ENCODE measurements at regions not wholly inside any gene's neighbourhood (a gene's known extent, or its start where the extent isn't known, plus 50 kb on each side); places are given as distances from the start of the nearest gene placed in this dataset.

- H3K56ac ChIP-seq (ENCODE audit: insufficient read length, low read depth, low read length), result no peak overlapping the region
- H2BK120ac ChIP-seq (ENCODE audit: low read depth, low read length, poor library complexity, severe bottlenecking), result no peak overlapping the region
- no peak overlapping the region for H2AFZ ChIP-seq (ENCODE audit: low read length)
- no peak overlapping the region for H3K23ac ChIP-seq (ENCODE audit: insufficient read length, low read depth, low read length)
- no peak for TF ChIP-seq CTCF (conservative IDR thresholded peaks at IDR 0.05)
- H4K91ac ChIP-seq (ENCODE audit: insufficient read length, low read depth, low read length), result no peak overlapping the region
- DNase-seq, result no peak
- no peak overlapping the region for H2BK5ac ChIP-seq (ENCODE audit: insufficient read length, low read length)
- H3K14ac ChIP-seq (ENCODE audit: insufficient read depth, low read length), result no peak overlapping the region
- no peaks in the 10 kb centered on the region for H3K27me3 ChIP-seq (ENCODE audit: insufficient read depth, low read length)
- H3T11ph ChIP-seq (ENCODE audit: low read length), result no peak overlapping the region
- no peak overlapping the region for H3K4me2 ChIP-seq (ENCODE audit: insufficient read depth, insufficient read length, low read length)
- WGBS (ENCODE audit: extremely low coverage, insufficient read length, low lambda C conversion rate), result no CpG with 5 or more reads among the region's 6 CpGs
- no peaks in the 10 kb centered on the region for H3K23me2 ChIP-seq (ENCODE audit: insufficient read length, low read depth, low read length, poor library complexity, severe bottlenecking)
- H2BK15ac ChIP-seq (ENCODE audit: low read depth, low read length), result no peak overlapping the region
- H4K20me1 ChIP-seq (ENCODE audit: control insufficient read depth, insufficient read depth, insufficient read length), result no peaks in the 10 kb centered on the region
- no peak overlapping the region for H3K27ac ChIP-seq (ENCODE audit: insufficient read length, low read depth, low read length)
- H2AK5ac ChIP-seq (ENCODE audit: insufficient read length, low read length), result no peak overlapping the region
- Mint-ChIP-seq H3K27ac (no peak overlapping the region), H3K9me3 (no peaks in the 10 kb centered on the region), H3K4me3 (no peak overlapping the region), H3K36me3 (ENCODE audit: insufficient read depth in 1 of 3, low read depth in 3 of 3) (no peaks in the 10 kb centered on the region), H3K4me1 (peaks cover 15 to 24% of the 10 kb centered on the region in 2 experiments), H3K27me3 (ENCODE audit: low read depth) (no peaks in the 10 kb centered on the region)
- no peaks in the 10 kb centered on the region for H3K79me1 ChIP-seq (ENCODE audit: insufficient read depth, low read depth, low read length, poor library complexity, severe bottlenecking)
- no peak overlapping the region for H2BK12ac ChIP-seq (ENCODE audit: insufficient read length, low read depth, low read length)
- H3K9me3 ChIP-seq (ENCODE audit: control insufficient read depth, low read depth, low read length), result no peaks in the 10 kb centered on the region
- H3K79me2 ChIP-seq (ENCODE audit: insufficient read depth, low read length), result no peaks in the 10 kb centered on the region
- no peaks in the 10 kb centered on the region for H3K4me1 ChIP-seq (ENCODE audit: insufficient read depth, low read length)
- H3K4ac ChIP-seq (ENCODE audit: low read depth, low read length), result no peak overlapping the region
- H3K18ac ChIP-seq (ENCODE audit: insufficient read length, low read depth, low read length), result no peak overlapping the region
- H4K5ac ChIP-seq (ENCODE audit: insufficient read length, low read depth, low read length), result no peak overlapping the region
- no peak overlapping the region for H2BK20ac ChIP-seq (ENCODE audit: low read depth, low read length, poor library complexity, severe bottlenecking)
- no peak overlapping the region for H4K8ac ChIP-seq (replicated peaks; ENCODE audit: insufficient read length, low read depth, low read length)
- H3K9ac ChIP-seq (ENCODE audit: extremely low read depth, insufficient read length, low read length), result no peak overlapping the region
Observed at GRCh38 chr9:81531511-81531910, 157.8 kb downstream of the TLE1 start.

Data from H9 (cell line).